NCI-H128 (cell line): ENCODE measurements at regions not wholly inside any gene's neighbourhood (a gene's known extent, or its start where the extent isn't known, plus 50 kb on each side); places are given as distances from the start of the nearest gene placed in this dataset.

Source experiments
- DNase-seq: peaks from one replicate; lab custom pipeline; 2025; ENCODE audit not compliant: unreplicated experiment; lab: John Stamatoyannopoulos, UW

- DNase-seq: no peak
Measured at GRCh38 chr14:71201840-71202239, 294.6 kb downstream of the PCNX1 start.

- DNase-seq: no peak
Measured at GRCh38 chr14:71202881-71203280, 295.6 kb downstream of the PCNX1 start.

DNA sequence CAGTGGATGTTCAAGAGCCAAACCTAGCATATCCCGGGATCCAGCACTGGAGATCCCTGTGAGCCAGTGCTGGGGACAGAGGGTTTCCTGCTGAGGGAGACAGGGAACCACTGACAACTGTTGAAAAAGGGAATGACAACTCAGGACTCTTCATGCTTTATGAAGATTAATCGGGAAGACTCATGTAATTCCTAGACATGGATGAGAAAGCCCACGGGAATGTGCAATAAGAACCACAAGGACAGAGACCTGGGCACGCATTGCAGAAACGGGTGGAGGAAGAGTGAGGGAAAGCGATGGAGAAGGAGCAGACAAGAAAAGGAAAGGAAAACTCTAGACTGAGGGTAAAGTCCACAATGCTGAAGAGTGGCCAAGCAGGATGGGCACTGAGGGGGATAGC lies 296.0 kb downstream of the PCNX1 start:
- no peak for DNase-seq

DNA sequence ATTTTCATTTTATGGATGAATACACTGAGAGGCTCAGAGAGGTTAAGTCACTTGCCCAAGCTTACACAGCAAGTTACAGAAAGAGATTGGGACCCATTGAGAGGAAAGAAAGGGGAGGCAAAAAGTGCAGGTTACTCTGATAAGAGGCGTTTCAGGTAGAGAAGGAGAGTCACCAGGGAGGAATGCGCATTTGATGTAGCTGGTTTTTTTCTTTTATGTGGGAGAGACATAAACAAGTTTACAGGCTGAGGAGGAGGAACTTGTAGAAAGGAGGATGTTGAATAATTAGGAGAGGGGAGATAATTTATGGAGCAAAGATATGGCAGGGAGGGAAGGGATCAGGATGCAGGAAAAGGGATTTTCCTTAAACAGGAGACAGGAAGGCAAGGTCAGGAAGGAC lies 297.0 kb downstream of the PCNX1 start:
- DNase-seq: no peak

DNA sequence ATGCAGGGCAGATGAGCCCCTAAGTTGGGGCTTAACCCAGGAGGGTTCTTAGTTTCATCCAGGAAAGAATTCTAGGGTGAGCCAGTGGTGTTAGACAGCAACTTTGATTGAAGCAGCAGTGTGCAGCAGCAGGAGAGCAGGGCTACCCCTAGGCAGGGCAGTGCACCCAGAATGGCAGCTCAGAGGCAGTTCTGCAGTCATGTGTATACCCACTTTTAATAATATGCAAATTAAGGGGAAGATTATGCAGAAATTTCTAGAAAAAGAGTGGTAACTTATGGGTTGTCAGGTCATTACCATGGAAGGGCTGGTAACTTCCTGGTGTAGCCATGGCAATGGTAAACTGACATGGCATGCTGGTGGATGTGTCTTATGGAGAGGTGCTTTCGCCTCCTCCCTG lies 297.5 kb downstream of the PCNX1 start:
- DNase-seq: no peak

DNA sequence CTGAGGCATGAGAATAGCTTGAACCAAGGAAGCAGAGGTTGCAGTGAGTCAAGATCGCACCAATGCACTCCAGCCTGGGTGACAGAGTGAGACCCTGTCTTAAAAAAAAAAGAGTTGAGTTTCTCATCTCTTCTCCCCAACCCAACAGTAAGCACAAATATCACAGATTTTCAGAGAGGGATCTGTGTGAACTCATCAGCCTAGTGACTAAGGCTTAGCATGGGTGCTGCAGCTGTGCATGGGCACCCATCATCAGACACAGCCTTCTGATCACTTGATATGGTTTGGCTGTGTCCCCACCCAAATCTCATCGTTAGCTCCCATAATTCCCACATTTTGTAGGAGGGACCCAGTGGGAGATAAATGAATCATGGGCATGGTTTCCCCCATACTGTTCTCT lies 298.9 kb downstream of the PCNX1 start:
- no peak for DNase-seq

DNA sequence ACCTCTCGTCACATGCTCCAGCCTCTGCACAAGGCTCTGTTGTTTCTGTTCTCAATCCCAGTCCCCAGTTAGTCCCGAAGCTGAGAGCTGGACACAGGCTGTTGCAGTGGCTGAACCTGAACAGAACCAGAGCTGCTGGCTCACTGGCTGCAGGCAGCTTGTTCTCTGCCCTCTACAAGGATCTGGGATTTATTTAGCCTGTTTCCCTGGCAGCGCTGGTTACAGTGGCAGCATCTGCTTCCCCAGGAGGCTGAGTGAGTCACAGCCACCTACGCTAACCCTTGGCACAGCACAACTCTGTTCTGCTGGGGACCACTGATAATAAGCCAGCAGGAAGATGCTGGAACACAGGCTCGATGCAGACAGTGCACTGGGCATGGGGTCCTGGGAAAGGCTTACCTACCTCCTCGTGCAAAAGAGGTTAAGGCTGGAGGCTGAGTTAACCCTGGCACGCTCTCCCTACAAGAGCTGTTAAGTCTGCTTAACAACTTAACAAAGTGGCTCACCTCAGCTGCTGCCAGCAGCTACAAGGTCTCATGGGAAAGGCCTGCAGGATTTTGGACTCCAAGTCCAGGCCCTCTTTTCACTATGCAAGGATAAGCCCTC lies 299.6 kb downstream of the PCNX1 start:
- DNase-seq: no peak

DNA sequence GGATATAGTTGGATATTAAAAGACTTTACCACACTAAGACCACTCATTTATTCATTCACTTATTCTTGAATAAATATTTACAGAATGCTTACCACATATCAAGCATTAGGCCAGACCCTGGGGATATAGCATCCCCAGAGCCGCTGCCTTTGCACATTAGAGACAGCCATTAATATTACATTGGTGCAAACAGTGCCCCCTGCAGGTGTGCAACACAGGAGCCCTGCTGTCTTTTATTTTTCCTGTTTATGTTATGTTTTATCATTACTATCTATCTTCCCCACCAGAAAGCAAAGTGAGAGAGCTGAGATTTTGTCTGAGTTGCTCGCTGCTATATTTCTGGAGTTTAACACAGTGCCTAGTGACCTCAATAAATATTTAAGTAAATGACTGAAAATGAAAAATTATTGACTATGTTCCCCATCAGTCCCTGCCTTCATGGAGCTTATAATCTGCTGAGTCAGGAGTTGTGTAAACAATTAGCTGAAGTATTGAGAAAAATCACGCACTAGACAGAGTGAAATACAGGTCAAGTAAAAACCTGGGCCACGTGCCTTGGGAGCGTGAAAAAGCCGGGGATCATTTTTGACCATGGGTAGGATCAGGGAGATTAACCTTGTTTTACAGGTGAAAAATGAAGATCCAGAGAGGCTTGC lies 301.6 kb downstream of the PCNX1 start:
- DNase-seq: no peak

GRCh38 chr14:71209888-71210287 lies 302.6 kb downstream of the PCNX1 start:
- no peak for DNase-seq

DNA sequence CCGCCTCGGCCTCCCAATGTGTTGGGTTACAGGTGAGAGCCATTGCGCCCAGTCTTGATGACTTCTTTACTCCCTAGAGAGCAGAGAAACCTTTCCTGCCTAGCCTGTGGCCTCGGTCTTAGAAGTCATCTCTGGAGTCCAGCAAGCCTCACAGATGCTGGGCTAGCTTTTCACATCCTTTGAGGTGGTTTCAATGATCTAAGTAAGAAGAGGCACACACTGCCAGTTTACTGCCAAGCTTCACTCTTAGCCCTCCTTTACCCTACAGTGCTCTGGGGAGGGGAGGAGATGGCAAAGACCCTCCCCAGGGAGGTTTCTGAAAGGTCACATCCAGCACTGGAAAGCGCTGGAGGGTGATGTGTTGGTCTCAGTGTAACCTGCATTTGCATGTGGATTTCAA lies 304.8 kb downstream of the PCNX1 start:
- DNase-seq: no peak

DNA sequence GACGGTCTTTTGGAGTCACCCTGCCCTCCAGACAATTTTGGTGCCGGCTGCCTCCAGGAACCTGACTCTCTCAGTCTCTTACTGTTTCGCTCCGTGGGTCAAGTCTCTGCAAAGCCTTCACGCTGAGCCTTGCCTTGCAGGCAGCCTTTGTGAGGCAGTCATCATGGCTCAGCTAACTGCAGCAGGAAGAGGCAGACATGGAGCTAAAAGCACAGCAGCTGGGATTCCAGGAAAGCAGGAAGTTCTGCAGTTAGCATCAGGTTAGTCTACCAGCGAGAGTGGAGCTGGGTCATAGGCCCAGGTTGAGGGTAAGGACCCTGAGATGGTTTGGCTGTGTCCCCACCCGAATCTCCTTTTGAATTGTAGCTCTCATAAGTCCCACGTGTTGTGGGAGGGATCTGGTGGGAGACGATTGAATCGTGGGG lies 305.4 kb downstream of the PCNX1 start:
- no peak for DNase-seq

GRCh38 chr14:71214241-71214640 lies 307.0 kb downstream of the PCNX1 start:
- DNase-seq: no peak

GRCh38 chr14:71220462-71220861 lies 313.2 kb downstream of the PCNX1 start:
- DNase-seq: no peak

- no peak for DNase-seq
Measured at GRCh38 chr14:71221119-71221518, 313.9 kb downstream of the PCNX1 start.

DNA sequence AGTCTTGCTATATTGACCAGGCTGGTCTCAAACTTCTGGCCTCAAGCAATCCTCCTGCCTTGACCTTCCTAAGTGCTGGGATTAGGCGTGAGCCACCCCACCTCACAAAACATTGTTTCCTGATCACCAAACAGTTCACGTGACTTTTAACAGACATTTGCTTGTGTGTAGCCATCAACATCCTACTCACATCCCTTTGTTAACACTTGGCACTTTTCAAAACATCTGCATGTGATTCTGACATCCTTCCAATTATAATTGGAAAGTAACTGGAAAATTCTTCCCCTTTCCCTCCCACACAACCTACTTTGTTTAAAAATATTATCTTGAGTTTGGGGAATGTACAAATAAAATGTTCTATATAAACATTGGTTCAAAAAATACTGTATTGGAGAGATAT lies 317.9 kb downstream of the PCNX1 start:
- no peak for DNase-seq

GRCh38 chr14:71228711-71229110 lies 321.5 kb downstream of the PCNX1 start:
- no peak for DNase-seq

GRCh38 chr14:71229875-71230274 lies 322.6 kb downstream of the PCNX1 start:
- no peak for DNase-seq

DNA sequence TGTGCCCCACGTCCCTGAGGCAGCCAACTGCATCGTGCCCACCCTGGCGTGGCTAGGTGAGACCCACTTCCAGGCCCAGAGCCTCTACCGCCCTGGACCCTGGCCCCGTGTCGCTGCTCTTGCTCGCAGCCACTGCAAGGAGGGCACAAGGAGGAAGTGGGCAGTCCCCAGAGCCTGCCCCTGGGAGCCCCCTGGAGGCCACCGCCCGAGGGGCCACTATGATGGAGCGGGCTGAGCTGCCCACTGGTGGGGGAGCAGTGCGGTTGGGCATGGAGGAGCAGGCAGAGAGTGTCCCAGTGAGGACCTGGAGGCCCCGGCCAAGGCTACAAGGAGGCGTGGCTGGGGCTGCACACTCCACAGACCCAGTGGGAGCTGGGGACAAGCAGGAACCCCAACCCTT lies 323.6 kb downstream of the PCNX1 start:
- DNase-seq: no peak

- no peak for DNase-seq
Measured at GRCh38 chr14:71231521-71232393, 324.5 kb downstream of the PCNX1 start.

DNA sequence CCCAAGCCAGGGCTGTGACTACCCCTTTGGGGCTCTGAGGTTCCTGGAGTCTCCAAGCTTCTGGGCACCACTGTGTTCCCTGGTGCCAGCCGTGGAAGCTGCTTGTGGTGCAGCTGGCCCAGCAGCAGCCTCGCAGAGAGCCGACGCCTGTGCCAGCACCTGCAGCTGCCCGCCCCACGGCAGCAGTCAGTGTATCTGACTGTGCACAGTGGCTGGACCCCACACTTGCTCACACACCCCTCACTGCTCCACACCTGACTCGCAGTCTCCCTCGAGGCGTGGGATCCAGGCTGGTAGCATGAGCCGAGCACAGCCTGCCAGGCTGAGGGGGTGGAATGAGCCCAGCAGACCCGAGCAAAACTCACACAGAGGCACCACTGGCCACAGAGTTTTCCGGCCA lies 325.2 kb downstream of the PCNX1 start:
- DNase-seq: no peak

DNA sequence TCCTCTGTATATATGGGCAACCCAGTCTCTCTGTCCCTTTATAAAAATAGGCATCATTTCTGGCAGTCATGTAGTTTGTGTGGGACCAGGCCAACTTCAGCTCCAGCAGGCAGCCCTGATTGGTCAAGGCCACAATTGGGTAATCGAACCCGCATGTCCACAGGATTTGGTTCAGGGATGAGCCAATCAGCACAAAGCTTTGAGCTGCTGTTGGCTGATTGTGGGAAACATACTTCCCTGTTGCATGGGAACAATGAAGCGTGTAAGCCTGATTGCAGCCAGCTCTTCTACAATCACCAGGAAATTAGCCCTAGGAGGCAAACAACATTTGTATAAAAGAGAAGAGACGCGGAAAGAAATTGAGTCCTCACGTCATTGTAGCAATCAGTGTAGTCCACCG lies 328.6 kb downstream of the PCNX1 start:
- DNase-seq: no peak

DNA sequence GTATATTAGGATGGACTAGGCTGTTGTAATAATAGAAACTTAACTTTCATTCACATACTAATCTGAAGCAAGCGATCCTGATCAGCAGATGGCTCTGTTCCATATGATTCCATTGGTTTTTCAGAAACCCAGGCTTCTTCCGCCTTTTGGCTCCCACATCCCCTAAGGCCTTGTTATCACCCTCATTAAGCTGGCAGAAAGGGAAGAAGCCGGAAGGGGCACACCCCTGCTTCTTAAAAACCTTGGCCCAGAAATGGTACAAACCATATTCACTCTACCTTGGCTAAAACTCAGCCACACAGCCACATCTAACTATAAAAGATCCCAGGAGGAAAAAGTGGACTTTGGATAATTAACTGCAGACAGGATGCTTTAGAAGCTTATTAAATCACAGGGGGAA lies 329.2 kb downstream of the PCNX1 start:
- no peak for DNase-seq
